NCI-H128 (cell line): ENCODE measurements at regions not wholly inside any gene's neighbourhood (a gene's known extent, or its start where the extent isn't known, plus 50 kb on each side); places are given as distances from the start of the nearest gene placed in this dataset.

Experiments
- DNase-seq: peaks from one replicate; lab custom pipeline; 2025; ENCODE audit not compliant: unreplicated experiment; lab: John Stamatoyannopoulos, UW

DNA sequence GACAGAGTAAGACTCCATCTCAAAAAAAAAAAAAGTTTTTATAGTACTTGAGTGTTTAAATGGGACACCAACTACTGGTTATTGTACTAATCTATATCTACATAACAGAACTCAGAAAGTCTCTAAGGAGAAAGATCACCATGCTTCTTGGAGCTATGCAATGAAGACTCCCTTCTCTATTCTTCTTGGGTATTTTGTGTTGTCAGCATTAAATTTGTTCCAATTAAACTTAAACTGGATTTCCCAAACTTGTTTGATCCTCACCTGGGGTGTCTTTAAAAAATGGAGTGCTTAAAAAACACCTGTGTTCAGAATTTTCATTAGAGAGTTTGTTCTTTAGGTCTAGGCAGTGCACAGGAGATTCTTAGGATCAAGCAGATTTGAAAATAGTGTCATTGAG is 536.0 kb downstream of the GATA3 start:
- no peak for DNase-seq

DNA sequence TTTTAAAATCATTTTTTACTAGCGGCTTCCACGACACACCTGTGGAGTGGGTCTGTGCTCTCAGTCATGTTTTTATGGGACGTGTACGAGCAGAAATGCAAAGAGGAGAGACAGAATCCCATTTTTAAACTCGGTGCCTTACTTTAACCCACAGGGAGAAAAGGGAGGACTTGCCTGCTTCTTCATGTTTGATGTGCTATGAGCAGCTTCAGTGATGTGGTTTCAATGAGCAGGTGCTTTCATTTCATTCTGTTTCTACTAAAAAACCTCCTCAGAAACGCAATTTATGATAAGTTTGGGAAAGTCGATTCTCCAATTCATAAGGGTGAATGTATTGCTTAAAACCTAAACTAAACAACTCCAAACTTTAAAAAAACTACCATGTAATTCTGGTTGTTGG is 537.2 kb downstream of the GATA3 start:
- no peak for DNase-seq

DNA sequence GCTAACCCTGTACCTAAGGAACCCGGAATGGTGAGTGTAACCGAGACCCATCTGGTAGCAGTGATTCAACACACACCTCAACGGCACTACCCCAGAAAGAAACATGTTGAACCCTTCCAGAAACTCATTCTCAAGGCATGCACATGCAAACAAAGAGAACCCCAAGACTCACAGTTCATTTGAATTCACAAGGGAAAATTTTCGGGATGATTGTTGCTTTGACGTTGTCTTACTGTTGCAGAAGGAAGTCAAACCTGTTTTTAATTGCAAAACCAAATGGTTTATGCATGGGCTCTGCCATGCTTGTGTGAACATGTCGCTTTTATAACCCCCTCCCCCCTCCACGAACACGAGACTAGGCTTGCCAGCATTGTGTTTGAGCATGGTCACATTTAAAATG is 539.7 kb downstream of the GATA3 start:
- no peak for DNase-seq

DNA sequence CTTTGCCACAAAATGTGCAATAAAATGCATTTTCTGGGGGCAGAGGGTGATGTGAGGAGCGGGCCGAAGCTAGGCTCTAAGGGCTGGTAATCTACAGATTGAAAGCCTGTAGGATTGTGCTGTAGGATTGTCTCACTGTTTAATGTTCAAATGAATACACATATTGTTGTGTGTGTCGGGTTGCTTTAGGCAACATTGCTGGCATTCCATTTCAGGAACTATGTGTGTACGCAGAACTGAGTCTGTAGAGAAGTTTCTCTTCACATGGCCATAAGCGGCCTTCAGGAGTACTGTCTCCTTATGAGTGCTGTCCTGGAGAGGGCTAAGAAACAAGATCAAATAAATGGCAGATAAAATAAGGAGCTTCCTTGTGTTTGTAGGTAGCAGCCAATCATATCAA is 540.2 kb downstream of the GATA3 start:
- no peak for DNase-seq

DNA sequence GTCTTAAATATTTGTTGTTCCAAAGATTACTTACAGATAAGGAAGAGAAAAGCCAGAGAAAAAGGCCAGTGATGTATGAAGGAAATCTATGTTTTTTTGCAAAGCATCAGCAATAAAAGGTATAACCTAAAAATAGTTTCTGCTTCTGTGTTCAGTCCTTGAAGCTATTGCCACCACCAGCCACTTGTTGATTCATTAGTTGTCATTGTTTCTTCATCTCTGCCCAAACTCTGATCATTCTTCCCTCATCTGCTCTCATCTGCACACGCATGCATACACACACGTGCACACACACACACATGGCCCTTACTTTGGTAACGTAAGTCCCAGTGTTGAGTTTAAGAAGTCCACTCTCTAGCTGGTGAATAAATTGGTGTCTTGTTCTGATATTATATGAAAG is 540.7 kb downstream of the GATA3 start:
- no peak for DNase-seq

DNA sequence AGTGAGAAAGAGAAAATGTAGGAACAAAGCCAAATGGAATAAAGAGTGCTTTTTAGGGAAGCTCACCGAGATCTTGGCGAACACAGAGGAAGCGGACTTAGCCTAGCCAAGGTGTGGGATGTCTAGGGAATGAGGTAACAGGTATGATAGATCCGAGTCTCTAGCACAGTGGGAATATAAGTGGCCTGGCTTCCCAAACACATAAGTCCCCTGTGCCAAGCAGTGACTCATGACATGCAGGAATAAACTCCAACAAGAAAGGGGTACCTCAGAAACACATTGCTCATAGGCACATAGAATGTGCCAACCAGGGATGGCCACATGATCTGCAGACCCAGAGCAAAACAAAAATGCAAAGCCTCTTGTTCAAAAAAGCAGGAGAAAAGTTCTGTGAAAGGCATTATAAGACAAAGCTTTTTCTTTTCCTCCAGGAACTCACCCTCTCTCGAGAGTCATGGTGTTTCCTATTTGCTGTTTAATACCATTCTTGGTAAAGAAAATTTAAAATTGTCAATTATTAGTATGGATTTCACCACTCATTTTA is 542.5 kb downstream of the GATA3 start:
- no peak for DNase-seq

DNA sequence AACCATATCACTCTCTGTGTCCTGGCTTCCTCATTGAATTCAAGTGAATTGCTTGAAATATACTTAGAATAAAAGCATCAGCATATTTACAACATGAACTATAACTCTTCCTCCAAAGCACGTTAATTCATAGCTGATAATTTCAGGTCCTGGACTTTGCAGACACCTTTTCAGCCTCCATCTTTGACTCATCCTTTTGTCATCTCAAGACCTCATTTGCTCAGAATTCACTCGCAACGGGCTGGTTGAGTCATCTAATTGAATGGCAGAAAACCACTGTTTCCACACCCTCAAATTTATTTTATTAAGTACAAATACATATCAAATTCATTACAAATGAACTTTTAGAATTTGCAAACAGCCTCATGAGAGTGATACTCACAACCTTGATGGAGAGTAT is 545.7 kb downstream of the GATA3 start:
- DNase-seq, result no peak

DNA sequence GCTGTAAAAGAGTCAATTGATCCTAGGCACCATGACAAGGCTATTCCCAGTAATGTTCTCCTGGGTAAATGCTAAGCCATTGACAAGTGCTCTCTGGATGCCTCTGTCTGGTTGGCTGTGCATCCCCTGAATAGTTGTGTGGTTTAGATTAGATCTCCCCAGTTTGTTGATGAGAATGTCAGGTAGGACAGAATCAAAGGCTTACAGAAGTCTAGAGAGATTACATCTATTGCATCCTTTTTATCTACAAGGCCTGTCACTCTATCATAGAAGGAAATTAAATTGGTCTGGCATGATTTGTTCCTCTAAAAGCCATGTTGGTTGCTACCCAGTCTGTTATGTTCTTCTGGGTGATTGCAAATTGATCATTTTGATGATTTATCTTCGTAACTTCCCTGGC is 548.3 kb downstream of the GATA3 start:
- no peak for DNase-seq

DNA sequence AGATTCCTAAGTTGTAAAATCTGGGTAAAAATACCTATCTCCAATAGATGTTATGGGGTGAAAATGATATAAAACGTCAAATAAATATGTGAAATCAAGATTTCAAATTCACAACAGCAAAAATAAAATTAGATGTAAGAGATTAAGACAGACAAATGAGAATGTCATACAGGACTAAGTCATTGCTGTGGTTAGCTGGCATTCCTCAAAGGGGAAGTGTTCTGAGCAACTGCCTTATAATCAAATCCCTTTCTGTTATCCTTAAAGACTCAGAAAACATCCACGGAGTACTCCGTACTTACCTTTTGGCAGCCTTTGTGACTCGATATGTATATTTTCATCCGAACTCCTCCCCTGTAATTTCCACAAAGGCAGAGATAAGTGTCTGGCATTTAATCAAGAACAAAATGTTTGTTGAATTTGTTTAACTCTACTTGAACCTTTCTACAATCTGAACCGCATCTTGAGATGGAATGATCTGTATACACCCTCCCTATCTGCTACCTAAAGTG is 559.6 kb downstream of the GATA3 start:
- no peak for DNase-seq

DNA sequence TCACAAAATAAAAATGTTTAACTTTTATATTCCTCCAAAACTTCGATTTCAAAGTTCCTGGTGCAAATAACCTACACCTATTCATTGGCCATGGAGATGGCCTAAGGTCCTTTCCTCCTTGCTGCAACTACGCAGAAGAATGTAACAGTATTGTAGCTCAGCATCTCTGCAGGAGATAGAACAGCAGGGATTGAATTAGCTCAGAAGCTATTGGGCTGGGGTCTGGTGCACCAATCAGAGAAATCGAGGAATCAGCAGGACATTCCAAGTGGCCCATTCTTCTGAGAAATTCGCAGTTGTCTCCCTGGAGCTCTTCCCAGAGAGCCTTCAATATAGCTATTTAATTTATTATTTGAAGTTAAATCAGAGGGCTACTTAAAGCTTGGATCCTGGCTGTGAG is 560.6 kb downstream of the GATA3 start:
- no peak for DNase-seq

DNA sequence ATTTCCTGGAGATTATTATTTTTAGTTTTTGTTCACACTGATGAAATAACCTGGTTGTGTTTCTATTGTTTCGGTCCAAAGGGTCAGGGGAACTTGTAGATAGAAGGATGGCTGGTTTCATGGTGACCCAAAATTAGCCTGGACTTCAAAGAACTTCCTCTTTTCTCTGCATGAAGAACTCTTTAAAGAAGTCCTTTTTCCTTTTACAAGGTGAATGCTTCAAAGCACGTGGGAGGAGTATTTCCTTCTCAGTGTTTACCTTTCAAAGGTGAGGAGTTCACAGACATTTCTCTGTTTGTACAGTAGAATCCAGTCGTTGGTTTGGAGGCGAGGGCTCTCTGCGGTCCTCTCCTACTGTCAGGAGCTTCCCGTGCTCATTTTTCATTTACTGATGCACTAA is 561.7 kb downstream of the GATA3 start:
- DNase-seq, result no peak

DNA sequence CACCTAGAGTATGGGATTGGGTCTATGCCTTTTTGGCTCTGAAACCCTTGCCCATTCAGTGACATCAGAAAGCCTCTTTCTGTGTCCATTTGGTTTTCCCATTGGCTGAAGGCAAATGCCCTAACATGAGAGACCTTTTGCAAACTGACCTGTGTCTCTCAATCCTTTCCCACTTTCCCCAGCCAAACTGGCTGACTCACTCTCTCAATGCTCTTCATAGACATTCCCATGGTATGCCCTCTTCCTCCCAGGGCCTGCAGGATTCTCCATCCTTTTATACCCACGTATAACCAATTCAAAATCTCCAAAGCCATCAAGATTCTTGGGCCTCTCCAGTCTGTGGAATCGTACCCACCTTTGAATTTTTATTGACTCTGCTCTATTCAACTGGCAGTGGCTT is 563.3 kb downstream of the GATA3 start:
- DNase-seq, result no peak

DNA sequence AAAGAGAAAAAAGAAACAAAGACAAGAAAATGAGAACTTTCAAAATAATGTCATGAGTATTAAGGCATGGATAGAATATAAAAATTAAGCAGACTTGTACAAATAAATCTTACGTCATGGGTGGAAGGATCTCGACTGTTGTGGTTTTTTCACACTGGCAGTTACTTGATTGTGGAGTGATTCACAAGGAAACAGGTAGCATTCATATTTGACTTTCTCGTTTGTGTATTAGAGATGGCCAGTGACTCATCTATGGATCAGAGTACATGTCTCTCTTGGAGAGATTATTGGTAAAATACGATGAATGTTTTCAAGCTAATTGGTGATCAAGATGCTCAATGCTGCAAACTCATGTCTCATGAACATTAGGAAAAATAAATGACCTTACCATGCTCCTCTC is 564.3 kb downstream of the GATA3 start:
- DNase-seq, result no peak

DNA sequence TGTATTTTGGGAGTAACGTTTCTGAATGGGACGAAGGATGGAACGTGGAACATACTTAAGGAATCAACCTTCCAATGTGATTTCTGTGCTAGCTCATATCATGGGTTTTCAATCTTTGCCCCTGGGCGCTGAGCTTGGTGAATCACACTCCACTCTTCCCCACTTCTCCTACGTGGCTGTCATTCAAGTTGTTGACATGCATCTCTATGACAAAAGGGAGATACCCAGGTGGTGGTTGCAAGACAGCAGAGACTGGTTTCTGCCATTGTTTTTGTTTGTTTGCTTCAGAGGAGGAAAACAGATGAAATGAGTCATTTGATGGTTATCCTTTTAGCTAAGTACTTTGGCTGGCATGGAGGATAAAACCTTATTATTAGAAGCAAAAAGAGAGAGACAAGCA is 573.9 kb downstream of the GATA3 start:
- no peak for DNase-seq

DNA sequence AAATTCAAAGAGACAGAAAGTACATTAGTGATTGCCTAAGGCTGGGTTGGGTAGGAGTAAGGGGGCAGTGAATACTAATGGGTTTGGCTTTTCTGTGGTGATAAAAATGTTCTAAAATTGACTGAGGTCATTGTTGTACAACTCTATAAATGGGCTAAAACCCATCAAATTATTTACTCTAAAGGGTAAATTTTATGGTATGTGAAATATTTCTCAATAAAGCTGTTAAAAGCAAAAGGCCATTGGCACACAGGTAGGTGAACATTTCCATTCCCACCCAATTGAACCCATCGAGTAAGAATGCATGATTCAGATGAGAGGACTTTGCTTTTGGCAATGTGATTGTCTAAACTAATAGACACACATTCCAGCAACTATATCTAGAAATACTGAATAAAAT is 579.4 kb downstream of the GATA3 start:
- no peak for DNase-seq

DNA sequence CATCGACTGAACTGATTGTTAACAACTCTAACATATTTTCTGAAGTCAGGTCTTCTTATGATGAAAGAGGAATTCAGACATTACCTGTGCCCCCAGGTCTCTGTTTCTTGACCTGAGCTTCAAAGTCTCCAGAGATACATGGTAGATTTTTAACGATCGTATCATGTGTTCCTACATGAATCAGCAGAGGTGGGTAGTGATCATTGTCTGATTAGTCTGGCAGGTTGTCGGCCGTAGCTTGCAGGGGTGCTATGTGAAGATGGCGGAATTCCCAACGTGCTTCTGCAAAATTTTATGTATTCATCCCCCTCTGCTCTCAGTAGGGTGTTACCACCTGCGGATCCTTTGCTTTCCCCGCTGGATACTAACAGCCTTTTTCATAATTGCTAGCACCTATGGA is 581.9 kb downstream of the GATA3 start:
- DNase-seq, result no peak

DNA sequence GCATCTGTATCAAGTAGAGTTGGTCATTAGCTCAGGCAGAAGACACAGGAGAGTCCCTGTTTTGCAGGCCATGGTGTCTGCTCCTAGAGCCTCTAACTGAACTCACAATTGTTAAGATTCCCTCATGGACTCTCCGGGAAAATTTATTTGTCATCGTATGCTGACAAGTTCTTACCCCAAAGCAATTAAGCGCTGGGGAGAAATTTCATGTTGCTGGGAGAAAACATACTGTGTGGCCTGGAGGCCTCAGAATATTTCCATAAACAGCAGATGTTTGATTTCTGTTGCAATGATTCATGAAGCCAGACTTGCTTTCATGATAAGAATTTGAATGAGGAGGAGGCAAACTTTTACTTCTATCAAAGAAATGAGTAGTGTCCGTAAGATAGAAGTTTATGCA is 583.2 kb downstream of the GATA3 start:
- no peak for DNase-seq

DNA sequence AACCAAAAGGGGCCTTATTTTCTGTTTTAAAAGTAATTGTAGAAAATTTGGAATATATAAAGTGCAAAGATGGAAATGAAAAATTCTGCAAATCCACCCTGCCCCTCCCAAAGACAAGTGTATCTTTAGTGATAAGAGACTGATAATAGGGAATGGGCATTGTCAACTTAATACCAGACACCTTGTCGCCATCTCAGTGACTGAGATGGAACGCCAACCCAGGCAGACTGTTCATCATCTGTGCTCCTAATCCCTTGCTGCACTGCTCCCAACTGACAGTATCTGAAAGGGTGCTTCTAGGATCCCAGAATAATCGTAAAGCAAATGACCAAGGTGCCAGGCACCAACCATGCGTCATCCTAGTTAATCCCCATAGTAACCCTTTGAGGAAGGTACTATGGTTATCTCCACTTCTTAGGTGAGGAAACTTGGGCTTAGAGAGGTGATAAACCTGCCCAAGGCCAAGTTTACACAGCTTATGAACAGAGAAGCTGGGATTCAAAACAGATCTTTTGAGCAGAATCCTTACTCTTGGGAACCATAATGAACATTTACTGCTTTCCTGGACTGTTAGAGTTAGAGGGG is 583.7 kb downstream of the GATA3 start:
- no peak for DNase-seq

DNA sequence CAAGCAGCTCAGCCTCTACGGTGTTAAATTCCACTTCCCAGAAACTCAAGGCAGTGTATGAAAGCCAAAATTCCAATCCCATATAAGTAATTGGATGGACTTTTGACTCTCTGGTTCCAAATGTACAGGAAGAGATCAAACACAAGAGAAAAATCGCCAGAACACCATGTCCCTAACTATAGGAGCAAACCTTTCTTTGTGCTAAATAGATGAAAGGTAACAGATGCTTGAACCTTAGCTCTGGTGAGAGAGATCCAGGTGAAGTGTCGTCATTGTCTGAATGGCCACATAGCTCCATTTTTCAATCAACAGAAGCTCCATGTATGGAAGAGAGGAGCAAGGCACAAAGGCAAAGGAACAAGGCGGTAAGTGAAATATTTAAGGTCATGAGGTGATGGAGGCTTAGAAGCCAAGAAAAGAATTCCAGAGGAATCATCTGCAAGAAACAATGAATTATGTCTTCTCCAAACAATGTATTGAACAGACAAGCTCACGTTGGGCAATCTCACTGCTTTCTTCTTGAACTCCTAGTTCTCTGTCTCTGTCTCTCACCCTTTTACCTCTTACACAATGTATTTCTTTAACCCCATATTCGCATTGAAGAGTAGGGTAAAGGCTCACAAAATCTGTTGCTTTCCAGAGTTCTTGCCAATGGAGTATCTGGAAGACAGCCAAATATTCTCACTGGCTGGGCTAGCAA is 585.1 kb downstream of the GATA3 start:
- DNase-seq, result no peak

DNA sequence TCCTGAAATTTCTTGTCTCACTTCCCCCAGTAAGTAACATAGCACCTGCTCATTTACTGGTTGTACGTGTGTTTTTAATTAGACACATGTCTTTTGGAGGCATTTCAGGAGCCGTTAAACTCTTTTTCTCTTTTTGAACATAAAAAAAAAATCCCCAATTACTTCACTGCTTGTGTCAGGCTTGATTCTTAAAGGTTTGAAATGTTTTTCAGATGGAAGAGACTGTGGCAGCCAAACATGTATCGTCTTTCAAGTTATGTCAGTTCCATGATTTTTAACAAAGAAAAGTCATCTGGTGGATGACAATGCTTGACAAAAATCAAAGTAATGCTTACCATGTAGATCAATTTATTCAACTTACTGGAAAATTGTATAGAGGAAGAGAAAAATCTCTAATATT is 585.8 kb downstream of the GATA3 start:
- DNase-seq, result no peak

DNA sequence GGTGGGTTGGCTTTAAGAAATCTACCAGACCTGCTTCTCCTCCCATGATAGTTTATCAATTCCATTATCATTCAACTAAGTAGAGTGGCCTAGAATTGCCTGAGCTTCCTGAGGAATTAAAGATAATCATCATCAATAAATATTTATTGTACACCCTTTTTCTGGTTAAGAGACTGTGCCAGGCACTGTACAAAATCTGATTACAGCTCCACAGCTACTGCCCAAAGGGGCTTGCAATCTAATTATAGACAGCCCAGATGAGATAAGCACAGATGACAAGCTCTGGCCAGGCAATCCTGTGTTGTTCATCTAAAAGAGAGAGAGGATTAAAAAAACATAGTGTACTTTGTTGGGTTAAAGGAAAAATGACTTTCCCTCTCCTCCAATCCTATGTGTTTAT is 586.4 kb downstream of the GATA3 start:
- DNase-seq, result no peak

DNA sequence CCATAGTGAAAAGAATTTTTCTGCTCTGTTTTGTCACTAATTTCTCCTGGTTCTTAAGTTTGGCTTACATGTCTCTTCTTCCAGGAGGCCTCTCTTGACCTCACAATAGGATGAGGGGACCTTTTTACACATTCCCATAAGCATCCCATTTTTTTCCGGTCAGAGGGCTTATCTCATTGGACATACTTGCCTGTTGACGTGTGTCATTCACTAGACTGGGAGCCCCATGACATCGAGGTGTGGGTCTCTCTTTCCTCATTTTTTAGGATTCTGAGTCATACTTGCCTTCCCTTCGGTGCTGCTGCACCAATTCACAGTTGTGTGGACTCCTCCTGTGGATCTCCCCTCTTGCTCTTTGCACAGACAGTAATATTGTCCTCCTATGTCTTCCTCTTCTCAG is 601.8 kb downstream of the GATA3 start:
- no peak for DNase-seq

DNA sequence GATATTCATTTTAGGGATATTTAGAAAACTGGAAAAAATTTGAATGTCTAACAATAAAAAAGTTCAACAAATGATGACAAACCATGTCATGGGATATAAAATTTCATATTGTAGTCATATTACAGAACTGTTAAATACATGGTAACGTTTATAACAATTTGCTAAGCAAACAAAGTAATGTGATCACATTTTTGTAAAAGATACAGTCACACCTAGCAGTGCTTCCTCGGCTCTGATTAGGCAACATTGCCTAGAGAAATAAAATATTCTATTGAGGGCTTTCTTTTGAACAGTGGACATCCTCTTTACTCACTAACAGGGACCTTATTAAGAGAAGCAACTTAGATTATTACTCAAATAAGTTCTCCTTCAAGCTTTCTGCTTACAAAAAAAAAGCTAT is 605.5 kb downstream of the GATA3 start:
- DNase-seq, result no peak
